Endothelial cell (in vitro differentiated cells): ENCODE measurements at regions not wholly inside any gene's neighbourhood (a gene's known extent, or its start where the extent isn't known, plus 50 kb on each side); places are given as distances from the start of the nearest gene placed in this dataset.

Experiments used
- DNase-seq: peaks from one replicate; pipeline ENCODE4 v3.0.0; 2021; ENCODE audit warnings: low spot score
- H3K27ac Mint-ChIP-seq: one replicate; pipeline ENCODE4 v1.8.0; 2021; ENCODE audit warnings: mixed read lengths, inconsistent platforms; ENCODE audit not compliant: unreplicated experiment
- H3K27me3 Mint-ChIP-seq: one replicate; pipeline ENCODE4 v1.8.0; 2021; ENCODE audit warnings: mild to moderate bottlenecking, moderate library complexity, mixed read lengths, inconsistent platforms; ENCODE audit not compliant: unreplicated experiment
- H3K36me3 Mint-ChIP-seq: one replicate; pipeline ENCODE4 v1.8.0; 2021; ENCODE audit warnings: mild to moderate bottlenecking, low read depth, mixed read lengths, inconsistent platforms; ENCODE audit not compliant: unreplicated experiment
- H3K4me1 Mint-ChIP-seq: one replicate; pipeline ENCODE4 v1.8.0; 2021; ENCODE audit warnings: mild to moderate bottlenecking, mixed read lengths, inconsistent platforms; ENCODE audit not compliant: unreplicated experiment
- H3K4me3 Mint-ChIP-seq: one replicate; pipeline ENCODE4 v1.8.0; 2021; ENCODE audit warnings: mild to moderate bottlenecking, mixed read lengths, inconsistent platforms; ENCODE audit not compliant: unreplicated experiment
- H3K9me3 Mint-ChIP-seq: one replicate; pipeline ENCODE4 v1.8.0; 2021; ENCODE audit warnings: mixed read lengths, inconsistent platforms; ENCODE audit not compliant: unreplicated experiment
- TF ChIP-seq, protein P1 (sequence below): fragments of 200-600 bp; sonication (generic); IDR thresholded peaks from one replicate; pipeline ENCODE4 v1.5.0; 2021; ENCODE audit warnings: antibody characterized with exemption; ENCODE audit not compliant: unreplicated experiment

- TF ChIP-seq, protein P1, sequence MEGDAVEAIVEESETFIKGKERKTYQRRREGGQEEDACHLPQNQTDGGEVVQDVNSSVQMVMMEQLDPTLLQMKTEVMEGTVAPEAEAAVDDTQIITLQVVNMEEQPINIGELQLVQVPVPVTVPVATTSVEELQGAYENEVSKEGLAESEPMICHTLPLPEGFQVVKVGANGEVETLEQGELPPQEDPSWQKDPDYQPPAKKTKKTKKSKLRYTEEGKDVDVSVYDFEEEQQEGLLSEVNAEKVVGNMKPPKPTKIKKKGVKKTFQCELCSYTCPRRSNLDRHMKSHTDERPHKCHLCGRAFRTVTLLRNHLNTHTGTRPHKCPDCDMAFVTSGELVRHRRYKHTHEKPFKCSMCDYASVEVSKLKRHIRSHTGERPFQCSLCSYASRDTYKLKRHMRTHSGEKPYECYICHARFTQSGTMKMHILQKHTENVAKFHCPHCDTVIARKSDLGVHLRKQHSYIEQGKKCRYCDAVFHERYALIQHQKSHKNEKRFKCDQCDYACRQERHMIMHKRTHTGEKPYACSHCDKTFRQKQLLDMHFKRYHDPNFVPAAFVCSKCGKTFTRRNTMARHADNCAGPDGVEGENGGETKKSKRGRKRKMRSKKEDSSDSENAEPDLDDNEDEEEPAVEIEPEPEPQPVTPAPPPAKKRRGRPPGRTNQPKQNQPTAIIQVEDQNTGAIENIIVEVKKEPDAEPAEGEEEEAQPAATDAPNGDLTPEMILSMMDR, result no peak
- DNase-seq, result no peak
- Mint-ChIP-seq H3K9me3 (no peaks in the 10 kb centered on the region), H3K4me3 (no peak overlapping the region), H3K4me1 (peaks cover 4% of the 10 kb centered on the region), H3K27me3 (peaks cover 5% of the 10 kb centered on the region), H3K36me3 (no peaks in the 10 kb centered on the region), H3K27ac (no peak overlapping the region)
Observed at GRCh38 chr6:14817074-14817473, 428.8 kb upstream of the JARID2 start.

GRCh38 chr6:14818422-14818884, 427.4 kb upstream of the JARID2 start:
- Mint-ChIP-seq H3K36me3 (no peaks in the 10 kb centered on the region), H3K4me1 (peaks cover 8% of the 10 kb centered on the region), H3K4me3 (no peak overlapping the region), H3K9me3 (no peaks in the 10 kb centered on the region), H3K27ac (no peak overlapping the region), H3K27me3 (peaks cover 5% of the 10 kb centered on the region)
- no peak for DNase-seq
- TF ChIP-seq, protein P1, result no peak

GRCh38 chr6:14819001-14819400, 426.9 kb upstream of the JARID2 start:
- TF ChIP-seq, protein P1, result no peak
- H3K36me3 Mint-ChIP-seq, result no peaks in the 10 kb centered on the region
- peaks cover 13% of the 10 kb centered on the region for H3K4me1 Mint-ChIP-seq
- H3K9me3 Mint-ChIP-seq, result no peaks in the 10 kb centered on the region
- no peak for DNase-seq
- peak overlapping the region; percentile 3 for H3K27ac Mint-ChIP-seq
- no peak overlapping the region for H3K4me3 Mint-ChIP-seq
- peaks cover 5% of the 10 kb centered on the region for H3K27me3 Mint-ChIP-seq

- H3K27me3 Mint-ChIP-seq, result peaks cover 5% of the 10 kb centered on the region
- no peak for DNase-seq
- H3K4me3 Mint-ChIP-seq, result no peak overlapping the region
- no peaks in the 10 kb centered on the region for H3K36me3 Mint-ChIP-seq
- H3K9me3 Mint-ChIP-seq, result no peaks in the 10 kb centered on the region
- H3K4me1 Mint-ChIP-seq, result peaks cover 22% of the 10 kb centered on the region
- TF ChIP-seq, protein P1, result no peak
- H3K27ac Mint-ChIP-seq, result no peak overlapping the region
Observed at GRCh38 chr6:14819840-14820420, 425.9 kb upstream of the JARID2 start.

- no peak overlapping the region for H3K27ac Mint-ChIP-seq
- TF ChIP-seq, protein P1, result no peak
- no peak for DNase-seq
- H3K27me3 Mint-ChIP-seq, result peaks cover 2% of the 10 kb centered on the region
- H3K9me3 Mint-ChIP-seq, result no peaks in the 10 kb centered on the region
- H3K36me3 Mint-ChIP-seq, result no peaks in the 10 kb centered on the region
- H3K4me3 Mint-ChIP-seq, result no peak overlapping the region
- H3K4me1 Mint-ChIP-seq, result peaks cover 36% of the 10 kb centered on the region
Observed at GRCh38 chr6:14822012-14822553, 423.8 kb upstream of the JARID2 start.
